ENCODE measurements at regions not wholly inside any gene's neighbourhood (a gene's known extent, or its start where the extent isn't known, plus 50 kb on each side); places are given as distances from the start of the nearest gene placed in this dataset.

GRCh38 chr14:29028973-29029582 is 262.5 kb downstream of the FOXG1 start:
- Mint-ChIP-seq H3K4me3 (no peak overlapping the region), H3K4me1 (peaks cover 5 to 23% of the 10 kb centered on the region in 2 experiments; a peak in 2 of 4 replicates), H3K27me3 (ENCODE audit: low read depth) (0 out of 2 replicates have a peak, but pooled peaks cover 4% of the 10 kb centered on the region), H3K36me3 (ENCODE audit: insufficient read depth in 1 of 3, low read depth in 3 of 3) (peaks cover 6 to 28% (median 26%) of the 10 kb centered on the region in 3 experiments), H3K9me3 (peaks cover 22 to 28% of the 10 kb centered on the region in 2 experiments), H3K27ac (peak overlapping the region in 2 of 3 experiments; percentile 73 to 86; a peak in 4 of 7 replicates)
- H3K9ac ChIP-seq (ENCODE audit: extremely low read depth, insufficient read length, low read length) = no peak overlapping the region
- H3K18ac ChIP-seq (ENCODE audit: insufficient read length, low read depth, low read length) = peak overlapping the region; percentile 32
- H2AK5ac ChIP-seq (ENCODE audit: insufficient read length, low read length) = no peak overlapping the region
- DNase-seq = peak; percentile 72
- H4K5ac ChIP-seq (ENCODE audit: insufficient read length, low read depth, low read length) = no peak overlapping the region
- H4K91ac ChIP-seq (ENCODE audit: insufficient read length, low read depth, low read length) = no peak overlapping the region
- H2BK12ac ChIP-seq (ENCODE audit: insufficient read length, low read depth, low read length) = no peak overlapping the region
- no peaks in the 10 kb centered on the region for H3K9me3 ChIP-seq (ENCODE audit: control insufficient read depth, low read depth, low read length)
- H2AFZ ChIP-seq (ENCODE audit: low read length) = peak overlapping the region; percentile 26
- H2BK5ac ChIP-seq (ENCODE audit: insufficient read length, low read length) = no peak overlapping the region
- no peaks in the 10 kb centered on the region for H3K79me1 ChIP-seq (ENCODE audit: insufficient read depth, low read depth, low read length, poor library complexity, severe bottlenecking)
- H3K23ac ChIP-seq (ENCODE audit: insufficient read length, low read depth, low read length) = no peak overlapping the region
- no peak overlapping the region for H2BK15ac ChIP-seq (ENCODE audit: low read depth, low read length)
- TF ChIP-seq CTCF (conservative IDR thresholded peaks at IDR 0.05) = no peak
- H3K27ac ChIP-seq (ENCODE audit: insufficient read length, low read depth, low read length) = no peak overlapping the region
- H4K20me1 ChIP-seq (ENCODE audit: control insufficient read depth, insufficient read depth, insufficient read length) = no peaks in the 10 kb centered on the region
- no peak overlapping the region for H3K56ac ChIP-seq (ENCODE audit: insufficient read length, low read depth, low read length)
- peak overlapping the region; percentile 19; the same call in 1 of the 2 replicates for H3K14ac ChIP-seq (ENCODE audit: insufficient read depth, low read length)
- no peaks in the 10 kb centered on the region for H3K27me3 ChIP-seq (ENCODE audit: insufficient read depth, low read length)
- H3T11ph ChIP-seq (ENCODE audit: low read length) = no peak overlapping the region
- no peak overlapping the region for H3K4me2 ChIP-seq (ENCODE audit: insufficient read depth, insufficient read length, low read length)
- no CpG with 5 or more reads among the region's 7 CpGs for WGBS (ENCODE audit: extremely low coverage, insufficient read length, low lambda C conversion rate)
- H3K79me2 ChIP-seq (ENCODE audit: insufficient read depth, low read length) = no peaks in the 10 kb centered on the region
- no peaks in the 10 kb centered on the region for H3K4me1 ChIP-seq (ENCODE audit: insufficient read depth, low read length)
- H3K4ac ChIP-seq (ENCODE audit: low read depth, low read length) = no peak overlapping the region; the same call in 1 of the 2 replicates
- no peaks in the 10 kb centered on the region for H3K23me2 ChIP-seq (ENCODE audit: insufficient read length, low read depth, low read length, poor library complexity, severe bottlenecking)
- no peak overlapping the region for H2BK120ac ChIP-seq (ENCODE audit: low read depth, low read length, poor library complexity, severe bottlenecking)
- H4K8ac ChIP-seq (replicated peaks; ENCODE audit: insufficient read length, low read depth, low read length) = no peak overlapping the region
- no peak overlapping the region for H2BK20ac ChIP-seq (ENCODE audit: low read depth, low read length, poor library complexity, severe bottlenecking)

Data from H9 (cell line).